Smooth muscle cell (in vitro differentiated cells): ENCODE measurements at regions not wholly inside any gene's neighbourhood (a gene's known extent, or its start where the extent isn't known, plus 50 kb on each side); places are given as distances from the start of the nearest gene placed in this dataset.

Source experiments
- DNase-seq: peaks from one replicate; lab custom pipeline; 2025; ENCODE audit not compliant: unreplicated experiment; lab: John Stamatoyannopoulos, UW
- H2AFZ ChIP-seq: fragments of 200-600 bp; sonication (generic); 2 replicates; pipeline ENCODE4 v1.6.0; 2016; ENCODE audit warnings: antibody characterized with exemption, low read depth, mild to moderate bottlenecking
- H3F3A ChIP-seq: fragments of 200-600 bp; sonication (generic); 2 replicates; pipeline ENCODE4 v1.6.0; 2017; ENCODE audit warnings: antibody characterized with exemption, low read depth
- H3K27ac ChIP-seq: fragments of 200-600 bp; sonication (generic); 2 replicates; pipeline ENCODE4 v1.5.1; 2016; ENCODE audit warnings: low read depth, mild to moderate bottlenecking
- H3K27me3 ChIP-seq: fragments of 200-600 bp; sonication (generic); 2 replicates; pipeline ENCODE4 v1.6.1; 2016; ENCODE audit warnings: low read depth, mild to moderate bottlenecking
- H3K36me3 ChIP-seq: fragments of 200-600 bp; sonication (generic); 2 replicates; pipeline ENCODE4 v1.5.1; 2016; ENCODE audit warnings: low read depth
- H3K4me1 ChIP-seq: fragments of 200-600 bp; sonication (generic); 2 replicates; pipeline ENCODE4 v1.5.1; 2016; ENCODE audit warnings: low read depth
- H3K4me2 ChIP-seq: fragments of 200-600 bp; sonication (generic); 2 replicates; pipeline ENCODE4 v1.6.0; 2016; ENCODE audit warnings: mild to moderate bottlenecking
- H3K4me3 ChIP-seq: fragments of 200-600 bp; sonication (generic); 2 replicates; pipeline ENCODE4 v1.5.1; 2016; ENCODE audit warnings: mild to moderate bottlenecking
- H3K79me2 ChIP-seq: fragments of 200-600 bp; sonication (generic); 2 replicates; pipeline ENCODE4 v1.6.0; 2016; ENCODE audit warnings: low read depth, mild to moderate bottlenecking
- H3K9ac ChIP-seq: fragments of 200-600 bp; sonication (generic); 2 replicates; pipeline ENCODE4 v1.6.0; 2016; ENCODE audit warnings: low read depth
- H3K9me3 ChIP-seq: fragments of 200-600 bp; sonication (generic); replicated peaks from 2 replicates; pipeline ENCODE4 v1.5.1; 2016; ENCODE audit warnings: low read depth
- H4K20me1 ChIP-seq: fragments of 200-600 bp; sonication (generic); 2 replicates; pipeline ENCODE4 v1.6.0; 2016; ENCODE audit warnings: low read depth
- WGBS: methylation state at CpG from one replicate; pipeline ENCODE4 v1.1.7; 2016; ENCODE audit warnings: low lambda C conversion rate; 5-methylcytosine and 5-hydroxymethylcytosine counted together
- TF ChIP-seq, protein P1 (sequence below): fragments of 200-600 bp; sonication (generic); IDR thresholded peaks from 2 replicates; pipeline ENCODE4 v1.5.1; 2017; ENCODE audit warnings: borderline replicate concordance, mild to moderate bottlenecking, antibody characterized with exemption; ENCODE audit not compliant: insufficient read depth, poor library complexity, severe bottlenecking

DNA sequence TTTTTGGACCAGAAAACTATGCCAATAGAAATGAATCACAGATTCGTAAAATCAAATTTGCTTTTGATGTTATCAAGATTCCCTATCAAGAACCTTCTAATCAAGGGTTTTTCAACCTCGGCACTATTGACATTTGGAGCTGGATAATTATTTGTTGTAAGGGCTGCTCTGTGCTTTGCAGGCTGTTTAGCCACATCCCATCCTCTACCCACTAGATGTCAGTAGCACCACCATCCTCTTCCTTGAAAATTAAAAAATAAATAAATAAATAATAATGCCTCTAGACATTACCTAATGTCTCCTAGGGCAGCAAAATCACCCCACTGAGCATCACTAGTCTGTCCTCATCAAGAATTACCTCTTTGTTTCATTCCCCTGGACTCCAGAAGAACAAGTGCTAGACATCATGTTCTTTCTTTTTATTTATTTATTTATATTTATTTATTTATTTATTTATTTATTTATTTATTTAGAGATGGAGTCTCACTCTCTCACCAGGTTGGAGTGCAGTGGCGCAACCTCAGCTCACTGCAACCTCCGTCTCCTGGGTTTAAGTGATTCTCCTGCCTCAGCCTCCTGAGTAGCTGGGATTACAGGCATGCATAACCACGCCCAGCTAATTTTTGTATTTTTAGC is 744.7 kb downstream of the KCNA4 start:
- no peaks in the 10 kb centered on the region for H3K9me3 ChIP-seq
- H3K4me1 ChIP-seq = no peaks in the 10 kb centered on the region
- no peak for DNase-seq
- no peak overlapping the region for H3K4me3 ChIP-seq
- no peaks in the 10 kb centered on the region for H3K79me2 ChIP-seq
- H3K4me2 ChIP-seq = no peak overlapping the region
- no peaks in the 10 kb centered on the region for H3K27me3 ChIP-seq
- no peak overlapping the region for H3K27ac ChIP-seq
- H4K20me1 ChIP-seq = no peaks in the 10 kb centered on the region
- no peak overlapping the region for H3K9ac ChIP-seq
- WGBS = 76% methylated on average over 5 of the region's 5 CpGs
- TF ChIP-seq, protein P1, sequence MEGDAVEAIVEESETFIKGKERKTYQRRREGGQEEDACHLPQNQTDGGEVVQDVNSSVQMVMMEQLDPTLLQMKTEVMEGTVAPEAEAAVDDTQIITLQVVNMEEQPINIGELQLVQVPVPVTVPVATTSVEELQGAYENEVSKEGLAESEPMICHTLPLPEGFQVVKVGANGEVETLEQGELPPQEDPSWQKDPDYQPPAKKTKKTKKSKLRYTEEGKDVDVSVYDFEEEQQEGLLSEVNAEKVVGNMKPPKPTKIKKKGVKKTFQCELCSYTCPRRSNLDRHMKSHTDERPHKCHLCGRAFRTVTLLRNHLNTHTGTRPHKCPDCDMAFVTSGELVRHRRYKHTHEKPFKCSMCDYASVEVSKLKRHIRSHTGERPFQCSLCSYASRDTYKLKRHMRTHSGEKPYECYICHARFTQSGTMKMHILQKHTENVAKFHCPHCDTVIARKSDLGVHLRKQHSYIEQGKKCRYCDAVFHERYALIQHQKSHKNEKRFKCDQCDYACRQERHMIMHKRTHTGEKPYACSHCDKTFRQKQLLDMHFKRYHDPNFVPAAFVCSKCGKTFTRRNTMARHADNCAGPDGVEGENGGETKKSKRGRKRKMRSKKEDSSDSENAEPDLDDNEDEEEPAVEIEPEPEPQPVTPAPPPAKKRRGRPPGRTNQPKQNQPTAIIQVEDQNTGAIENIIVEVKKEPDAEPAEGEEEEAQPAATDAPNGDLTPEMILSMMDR = peak; percentile 44
- no peak overlapping the region for H2AFZ ChIP-seq
- no peaks in the 10 kb centered on the region for H3K36me3 ChIP-seq
- H3F3A ChIP-seq = no peaks in the 10 kb centered on the region

DNA sequence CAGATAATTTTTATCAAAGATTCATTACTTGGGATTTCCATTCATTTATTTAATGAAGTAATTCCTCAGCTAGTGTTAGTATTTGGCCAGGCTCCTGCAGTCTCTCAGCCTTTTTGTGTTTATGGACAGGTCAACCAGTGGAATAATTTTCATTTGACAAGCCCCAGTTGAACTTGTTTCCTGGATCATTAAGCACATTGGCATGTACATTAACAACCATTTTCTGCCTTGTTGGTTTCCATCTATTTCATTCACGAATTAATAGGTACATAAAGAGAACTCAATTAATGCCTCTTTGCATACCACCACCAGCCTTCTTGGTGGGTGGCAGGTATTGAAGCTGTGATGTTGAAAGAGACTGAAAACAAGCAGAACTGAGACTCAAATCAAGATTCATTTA is 745.2 kb downstream of the KCNA4 start:
- Histone ChIP-seq H3K9me3 (no peaks in the 10 kb centered on the region), H3K36me3 (no peaks in the 10 kb centered on the region), H4K20me1 (no peaks in the 10 kb centered on the region), H3K9ac (no peak overlapping the region), H3K79me2 (no peaks in the 10 kb centered on the region), H3K4me3 (no peak overlapping the region), H3K4me2 (no peak overlapping the region), H3K4me1 (no peaks in the 10 kb centered on the region), H3F3A (no peaks in the 10 kb centered on the region), H3K27ac (no peak overlapping the region), H3K27me3 (no peaks in the 10 kb centered on the region), H2AFZ (no peak overlapping the region)
- TF ChIP-seq, protein P1 = no peak
- DNase-seq = no peak
- WGBS = 24% methylated on average over 1 of the region's 1 CpG

DNA sequence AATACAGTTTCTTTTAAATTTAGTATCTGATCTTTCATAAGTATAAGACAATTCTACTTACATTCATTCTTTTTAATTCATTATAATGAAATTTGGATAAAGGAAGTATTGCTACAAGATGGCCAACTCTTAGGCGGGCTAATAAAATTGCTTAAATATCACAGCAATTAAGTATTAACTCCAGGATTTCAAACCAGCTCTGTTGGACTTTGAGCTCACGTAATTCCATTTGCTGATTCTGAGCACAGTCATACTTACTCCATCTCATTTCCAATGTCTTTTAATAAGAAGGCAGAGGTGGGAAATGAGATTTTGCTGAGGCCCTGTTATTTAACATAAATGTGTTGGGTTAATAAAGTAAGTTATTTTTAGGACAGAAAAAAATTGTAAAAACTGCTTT is 748.1 kb downstream of the KCNA4 start:
- H3K4me2 ChIP-seq = no peak overlapping the region
- no peak for DNase-seq
- H3K9ac ChIP-seq = no peak overlapping the region
- no peaks in the 10 kb centered on the region for H3K36me3 ChIP-seq
- H4K20me1 ChIP-seq = no peaks in the 10 kb centered on the region
- H3K79me2 ChIP-seq = no peaks in the 10 kb centered on the region
- no peak overlapping the region for H3K4me3 ChIP-seq
- no peaks in the 10 kb centered on the region for H3K27me3 ChIP-seq
- H2AFZ ChIP-seq = no peak overlapping the region
- H3K9me3 ChIP-seq = no peaks in the 10 kb centered on the region
- H3K4me1 ChIP-seq = no peaks in the 10 kb centered on the region
- H3K27ac ChIP-seq = no peak overlapping the region
- 91% methylated on average over 2 of the region's 2 CpGs for WGBS
- no peaks in the 10 kb centered on the region for H3F3A ChIP-seq
- TF ChIP-seq, protein P1 = no peak

DNA sequence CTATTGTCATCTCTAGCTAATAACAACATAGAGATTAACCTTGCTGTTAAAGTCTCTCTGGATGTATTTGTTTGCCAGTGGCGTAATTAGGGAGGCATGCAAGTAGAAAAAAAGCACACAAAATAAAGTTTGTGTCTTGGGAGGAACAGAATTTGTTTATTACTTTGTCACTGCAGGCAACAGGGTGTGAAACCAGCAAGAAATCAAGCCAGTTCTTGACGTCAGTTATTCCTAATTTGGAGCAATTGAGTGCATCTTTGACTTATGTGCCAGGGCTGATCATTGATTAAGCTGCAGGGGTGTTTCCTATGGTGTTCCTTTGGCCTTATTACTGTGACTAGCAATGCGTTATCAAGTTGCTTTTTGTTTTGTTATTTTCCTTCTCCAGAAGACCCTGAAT is 751.0 kb downstream of the KCNA4 start:
- no peak for DNase-seq
- TF ChIP-seq, protein P1 = no peak
- no peaks in the 10 kb centered on the region for H3F3A ChIP-seq
- H3K4me3 ChIP-seq = no peak overlapping the region
- no peaks in the 10 kb centered on the region for H3K79me2 ChIP-seq
- H3K4me2 ChIP-seq = no peak overlapping the region
- H2AFZ ChIP-seq = no peak overlapping the region
- 85% methylated on average over 3 of the region's 3 CpGs for WGBS
- no peaks in the 10 kb centered on the region for H3K36me3 ChIP-seq
- no peak overlapping the region for H3K27ac ChIP-seq
- H3K4me1 ChIP-seq = no peaks in the 10 kb centered on the region
- no peaks in the 10 kb centered on the region for H4K20me1 ChIP-seq
- no peaks in the 10 kb centered on the region for H3K27me3 ChIP-seq
- no peaks in the 10 kb centered on the region for H3K9me3 ChIP-seq
- no peak overlapping the region for H3K9ac ChIP-seq
